ENCODE measurements at regions not wholly inside any gene's neighbourhood (a gene's known extent, or its start where the extent isn't known, plus 50 kb on each side); places are given as distances from the start of the nearest gene placed in this dataset.

DNA sequence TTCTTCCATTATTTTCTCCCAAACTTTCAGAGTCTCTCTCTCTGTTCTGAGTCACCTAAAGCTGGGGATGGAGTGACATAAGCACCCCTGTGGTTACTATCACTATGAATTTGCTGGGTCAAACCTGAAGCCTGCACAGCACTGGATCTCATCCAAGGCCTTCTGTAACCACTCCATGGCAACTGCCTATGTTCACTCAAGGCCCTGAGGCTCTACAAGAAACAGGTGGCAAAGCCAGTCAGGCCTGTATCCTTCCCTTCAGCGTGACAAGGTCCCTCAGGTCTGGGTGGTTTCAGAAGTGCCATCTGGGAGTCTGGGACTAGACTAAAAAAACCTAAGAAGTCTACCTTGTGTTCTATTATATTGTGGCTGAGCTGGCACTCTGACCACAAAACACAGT lies 1278.8 kb upstream of the EYS start:
- H3K79me1 ChIP-seq (ENCODE audit: low read depth, low read length), result no peaks in the 10 kb centered on the region
- no peaks in the 10 kb centered on the region for H3K79me2 ChIP-seq (ENCODE audit: control insufficient read depth in 1 of 2, insufficient read depth in 2 of 2, low read length in 2 of 2)
- CTCF ChIA-PET (ENCODE audit: partially characterized antibody), result no interaction called here
- no peak overlapping the region for H3K4me3 ChIP-seq (ENCODE audit: extremely low read depth in 1 of 4, insufficient read depth in 2 of 4, low read depth in 3 of 4, low read length in 4 of 4)
- H4K8ac ChIP-seq (ENCODE audit: extremely low read depth, insufficient read depth, low read length), result no peak overlapping the region
- H3K18ac ChIP-seq (ENCODE audit: extremely low read depth, low read length), result no peak overlapping the region
- H3K9ac ChIP-seq (replicated peaks in 1 of 4; ENCODE audit: extremely low read depth in 1 of 4, low read depth in 3 of 4, low read length in 3 of 4), result no peak overlapping the region
- DNase-seq (ENCODE audit: low read depth in 1 of 2, low spot score in 2 of 2), result no peak
- H3K4me2 ChIP-seq (ENCODE audit: insufficient read depth in 1 of 2, low read depth in 2 of 2, low read length in 2 of 2), result no peak overlapping the region
- peaks cover 2 to 3% of the 10 kb centered on the region in 2 experiments; a peak in 1 of 4 replicates for H3K9me3 ChIP-seq (ENCODE audit: insufficient read depth in 2 of 2, low read depth in 1 of 2, low read length in 1 of 2)
- no peak overlapping the region for H2BK5ac ChIP-seq (ENCODE audit: low read depth, low read length)
- no peak overlapping the region for H2AK5ac ChIP-seq (ENCODE audit: low read depth, low read length)
- 100% methylated on average over 1 of the region's 1 CpG; no CpG with 5 or more reads in 1 of the 2 experiments for WGBS, 2 experiments (ENCODE audit: extremely low coverage in 1 of 2, insufficient coverage in 1 of 2, insufficient read length in 1 of 2, insufficient replicate concordance in 2 of 2, low coverage in 1 of 2, low lambda C conversion rate in 2 of 2, missing lambda C conversion rate in 1 of 2)
- no peak overlapping the region for H2AFZ ChIP-seq (ENCODE audit: low read length)
- no peak overlapping the region for H2BK12ac ChIP-seq (ENCODE audit: low read depth, low read length)
- H3K14ac ChIP-seq (ENCODE audit: insufficient read length), result no peak overlapping the region
- no peaks in the 10 kb centered on the region for H3K23me2 ChIP-seq (ENCODE audit: low read depth, low read length)
- no peaks in the 10 kb centered on the region for H4K20me1 ChIP-seq (replicated peaks in 1 of 2; ENCODE audit: control insufficient read depth in 1 of 2, insufficient read depth in 2 of 2, low read length in 2 of 2)
- TF ChIP-seq EZH2 (IDR thresholded peaks at IDR 0.05; ENCODE audit: low read depth, low read length, severe bottlenecking) (no peak), SRF (IDR thresholded peaks at IDR 0.05; ENCODE audit: low read depth, low read length) (no peak), SIX5 (IDR thresholded peaks at IDR 0.05; ENCODE audit: low read depth, low read length) (no peak)
- TF ChIP-seq, protein P1, sequence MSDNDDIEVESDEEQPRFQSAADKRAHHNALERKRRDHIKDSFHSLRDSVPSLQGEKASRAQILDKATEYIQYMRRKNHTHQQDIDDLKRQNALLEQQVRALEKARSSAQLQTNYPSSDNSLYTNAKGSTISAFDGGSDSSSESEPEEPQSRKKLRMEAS (IDR thresholded peaks at IDR 0.05), result no peak
- TF ChIP-seq, protein P2, sequence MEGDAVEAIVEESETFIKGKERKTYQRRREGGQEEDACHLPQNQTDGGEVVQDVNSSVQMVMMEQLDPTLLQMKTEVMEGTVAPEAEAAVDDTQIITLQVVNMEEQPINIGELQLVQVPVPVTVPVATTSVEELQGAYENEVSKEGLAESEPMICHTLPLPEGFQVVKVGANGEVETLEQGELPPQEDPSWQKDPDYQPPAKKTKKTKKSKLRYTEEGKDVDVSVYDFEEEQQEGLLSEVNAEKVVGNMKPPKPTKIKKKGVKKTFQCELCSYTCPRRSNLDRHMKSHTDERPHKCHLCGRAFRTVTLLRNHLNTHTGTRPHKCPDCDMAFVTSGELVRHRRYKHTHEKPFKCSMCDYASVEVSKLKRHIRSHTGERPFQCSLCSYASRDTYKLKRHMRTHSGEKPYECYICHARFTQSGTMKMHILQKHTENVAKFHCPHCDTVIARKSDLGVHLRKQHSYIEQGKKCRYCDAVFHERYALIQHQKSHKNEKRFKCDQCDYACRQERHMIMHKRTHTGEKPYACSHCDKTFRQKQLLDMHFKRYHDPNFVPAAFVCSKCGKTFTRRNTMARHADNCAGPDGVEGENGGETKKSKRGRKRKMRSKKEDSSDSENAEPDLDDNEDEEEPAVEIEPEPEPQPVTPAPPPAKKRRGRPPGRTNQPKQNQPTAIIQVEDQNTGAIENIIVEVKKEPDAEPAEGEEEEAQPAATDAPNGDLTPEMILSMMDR (IDR thresholded peaks at IDR 0.05; ENCODE audit: control extremely low read depth in 1 of 3, insufficient read depth in 1 of 3, low read depth in 1 of 3, low read length in 3 of 3), result no peak
- TF ChIP-seq, protein P3, sequence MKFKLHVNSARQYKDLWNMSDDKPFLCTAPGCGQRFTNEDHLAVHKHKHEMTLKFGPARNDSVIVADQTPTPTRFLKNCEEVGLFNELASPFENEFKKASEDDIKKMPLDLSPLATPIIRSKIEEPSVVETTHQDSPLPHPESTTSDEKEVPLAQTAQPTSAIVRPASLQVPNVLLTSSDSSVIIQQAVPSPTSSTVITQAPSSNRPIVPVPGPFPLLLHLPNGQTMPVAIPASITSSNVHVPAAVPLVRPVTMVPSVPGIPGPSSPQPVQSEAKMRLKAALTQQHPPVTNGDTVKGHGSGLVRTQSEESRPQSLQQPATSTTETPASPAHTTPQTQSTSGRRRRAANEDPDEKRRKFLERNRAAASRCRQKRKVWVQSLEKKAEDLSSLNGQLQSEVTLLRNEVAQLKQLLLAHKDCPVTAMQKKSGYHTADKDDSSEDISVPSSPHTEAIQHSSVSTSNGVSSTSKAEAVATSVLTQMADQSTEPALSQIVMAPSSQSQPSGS (IDR thresholded peaks at IDR 0.05; ENCODE audit: low read length), result no peak
- no peak overlapping the region for H2BK15ac ChIP-seq (ENCODE audit: low read length)
- H4K5ac ChIP-seq (ENCODE audit: insufficient read length, low read depth, low read length), result no peak overlapping the region
- H3K4me1 ChIP-seq (replicated peaks in 1 of 4; ENCODE audit: control insufficient read depth in 3 of 4, insufficient read depth in 4 of 4, low read length in 3 of 4), result no peaks in the 10 kb centered on the region
- H3K27ac ChIP-seq (ENCODE audit: low read depth, low read length), result no peak overlapping the region
- H2BK20ac ChIP-seq (ENCODE audit: low read length), result no peak overlapping the region
- no peak overlapping the region for H3K4ac ChIP-seq (replicated peaks; ENCODE audit: insufficient read length, low read depth, low read length)
- no peak for FAIRE-seq
- H3K23ac ChIP-seq (ENCODE audit: insufficient read length), result no peak overlapping the region
- H3K36me3 ChIP-seq (ENCODE audit: control insufficient read depth in 2 of 4, insufficient read depth in 4 of 4, low read length in 3 of 4), result no peaks in the 10 kb centered on the region
- no peak overlapping the region for H3K56ac ChIP-seq (replicated peaks; ENCODE audit: insufficient read length, low read depth, low read length)
- no peak overlapping the region for H2BK120ac ChIP-seq (replicated peaks; ENCODE audit: low read depth, low read length)
- no peaks in the 10 kb centered on the region for H3K27me3 ChIP-seq (replicated peaks in 1 of 4; ENCODE audit: control insufficient read depth in 3 of 4, extremely low read depth in 1 of 4, insufficient read depth in 3 of 4, low read length in 3 of 4)
- POLR2A ChIA-PET (ENCODE audit: partially characterized antibody), result no interaction called here
- H4K91ac ChIP-seq (replicated peaks; ENCODE audit: insufficient read length, low read length), result no peak overlapping the region

Data from H1 (cell line).